Stimulated activated CD4-positive, alpha-beta T cell treated with anti-CD3 and anti-CD28 coated beads, Interleukin-2, amount 100 ng/mL, for 24 hours (primary cell): ENCODE measurements at regions not wholly inside any gene's neighbourhood (a gene's known extent, or its start where the extent isn't known, plus 50 kb on each side); places are given as distances from the start of the nearest gene placed in this dataset.

Experiments used
- DNase-seq, 2 donors: peaks; one replicate each; pipeline ENCODE4 v3.0.0-alpha.2; 2020

- DNase-seq = no peak
These were observed 336.6 kb upstream of the CWC22 start for GRCh38 chr2:180343528-180344345.

- DNase-seq = no peak
These were observed 330.0 kb upstream of the CWC22 start for GRCh38 chr2:180337136-180337535.

GRCh38 chr2:180336550-180336949 lies 329.5 kb upstream of the CWC22 start:
- DNase-seq = no peak

GRCh38 chr2:180334514-180334913 lies 327.4 kb upstream of the CWC22 start:
- no peak for DNase-seq

GRCh38 chr2:180328795-180329422 lies 321.8 kb upstream of the CWC22 start:
- DNase-seq = no peak

GRCh38 chr2:180327185-180327584 lies 320.1 kb upstream of the CWC22 start:
- DNase-seq = no peak

GRCh38 chr2:180325416-180326120 lies 318.5 kb upstream of the CWC22 start:
- no peak for DNase-seq

- DNase-seq = no peak
These were observed 317.1 kb upstream of the CWC22 start for GRCh38 chr2:180324182-180324581.

GRCh38 chr2:180322781-180323180 lies 315.7 kb upstream of the CWC22 start:
- no peak for DNase-seq

- DNase-seq = no peak
These were observed 312.7 kb upstream of the CWC22 start for GRCh38 chr2:180319586-180320405.

- DNase-seq = no peak
These were observed 307.0 kb upstream of the CWC22 start for GRCh38 chr2:180314086-180314485.

GRCh38 chr2:180312542-180312941 lies 305.4 kb upstream of the CWC22 start:
- DNase-seq = no peak

- DNase-seq = no peak
These were observed 300.0 kb upstream of the CWC22 start for GRCh38 chr2:180307096-180307495.

- no peak for DNase-seq
These were observed 299.2 kb upstream of the CWC22 start for GRCh38 chr2:180306346-180306745.

GRCh38 chr2:180291552-180292421 lies 284.7 kb upstream of the CWC22 start:
- no peak for DNase-seq

GRCh38 chr2:180291060-180291459 lies 284.0 kb upstream of the CWC22 start:
- no peak for DNase-seq

- DNase-seq = no peak
These were observed 282.5 kb upstream of the CWC22 start for GRCh38 chr2:180289627-180290026.

- DNase-seq = no peak
These were observed 272.5 kb upstream of the CWC22 start for GRCh38 chr2:180279581-180279980.

GRCh38 chr2:180276733-180277132 lies 269.6 kb upstream of the CWC22 start:
- no peak for DNase-seq

GRCh38 chr2:180268006-180268405 lies 260.9 kb upstream of the CWC22 start:
- no peak for DNase-seq

- DNase-seq = no peak
These were observed 254.9 kb upstream of the CWC22 start for GRCh38 chr2:180261976-180262375.

- DNase-seq = no peak
These were observed 251.5 kb upstream of the CWC22 start for GRCh38 chr2:180258579-180258978.
